Ovary (tissue), 7 donors: ENCODE measurements at regions not wholly inside any gene's neighbourhood (a gene's known extent, or its start where the extent isn't known, plus 50 kb on each side); places are given as distances from the start of the nearest gene placed in this dataset.

ENCODE experiments used
- DNase-seq, 5 donors: peaks; one replicate each; pipeline ENCODE4 v3.0.0-alpha.2; 2019 to 2020
- H3K27ac ChIP-seq, 2 donors: fragments of 200-600 bp; one replicate each; pipeline versions ENCODE4 v1.5.1 to v1.8.0; 2019 to 2022
- H3K27me3 ChIP-seq: fragments of 200-600 bp; one replicate; pipeline ENCODE4 v1.8.0; 2022
- H3K36me3 ChIP-seq: fragments of 200-600 bp; sonication (generic); one replicate; pipeline ENCODE4 v1.5.1; 2019
- H3K4me1 ChIP-seq: one replicate; pipeline ENCODE4 v1.8.1; 2013; ENCODE audit warnings: mild to moderate bottlenecking, moderate library complexity; ENCODE audit not compliant: insufficient read depth
- H3K4me3 ChIP-seq: fragments of 200-600 bp; sonication (generic); one replicate; pipeline ENCODE4 v1.5.1; 2017
- H3K9me3 ChIP-seq, 2 donors: fragments of 200-600 bp in 1 of 2; sonication (generic) in 1 of 2; one replicate each; pipeline versions ENCODE4 v1.5.1 to v1.8.1; 2013 to 2019; ENCODE audit warnings: mild to moderate bottlenecking in 1 of 2, moderate library complexity in 1 of 2
- EP300 ChIP-seq: sonication (generic); formaldehyde crosslinking; IDR thresholded peaks from one replicate; pipeline ENCODE4 v1.6.1; 2017; ENCODE audit warnings: antibody characterized with exemption
- POLR2A ChIP-seq: fragments of 450-650 bp; IDR thresholded peaks from one replicate; pipeline ENCODE4 v1.6.1; 2017; ENCODE audit warnings: antibody characterized with exemption, mild to moderate bottlenecking, moderate library complexity
- WGBS, 3 donors: extraction: QIAGEN DNeasy Blood & Tissue Kit in 1 of 3; methylation state at CpG; one replicate each; pipeline versions ENCODE4 v1.1.5 to v1.1.7; 2013 to 2017; 5-methylcytosine and 5-hydroxymethylcytosine counted together
- intact Hi-C, 4 donors: fragments of 100-400 bp; cut with DNase I; formaldehyde crosslinking; loops; one replicate each; pipeline versions ENCODE4 v1.11.0 to v1.15.1; 2022 to 2023
- TF ChIP-seq, protein P1 (sequence below), 3 donors: fragments of 450-650 bp in 2 of 3; fragments of 200-600 bp in 1 of 3; IDR thresholded peaks; one replicate each; pipeline versions ENCODE4 v1.5.1 to v1.8.0; 2016 to 2022; ENCODE audit warnings: antibody characterized with exemption in 3 of 3, mild to moderate bottlenecking in 1 of 3
- donor health status: DM: no; HTN: no; CAD: no; lungs with moderate emphysema.
- donor health status: DM: no; HTN: no; CAD: no.
- donor health status: Bipolar disorder and iron deficiency.
- donor health status: DM: no; HTN: no; CAD: no.
- donor health status: DM: yes; HTN: yes; CAD: no.

DNA sequence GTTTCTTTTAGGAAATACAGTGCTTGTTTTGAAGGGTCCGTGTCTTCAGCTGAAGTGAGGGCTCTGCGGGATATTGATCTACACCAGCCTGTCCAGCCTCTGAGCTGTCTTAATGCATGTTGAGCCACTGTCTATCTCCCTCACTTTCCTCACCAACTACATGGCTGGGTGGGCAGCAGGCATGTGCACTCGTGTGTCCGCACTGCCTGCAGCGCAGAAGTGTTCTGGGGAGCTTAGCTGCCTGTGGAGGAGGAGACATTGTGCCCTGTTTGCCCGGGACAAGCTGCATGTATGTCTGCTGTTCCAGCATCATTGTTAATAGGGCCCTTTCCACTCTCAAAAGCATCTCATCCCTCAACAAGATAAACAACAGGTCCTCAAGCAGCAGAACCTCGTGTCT, 133.1 kb upstream of the EEPD1 start:
- Histone ChIP-seq H3K4me3 (no peak overlapping the region), H3K9me3 (no peaks in the 10 kb centered on the region), H3K27ac (no peak overlapping the region), H3K27me3 (no peaks in the 10 kb centered on the region), H3K36me3 (no peaks in the 10 kb centered on the region), H3K4me1 (no peaks in the 10 kb centered on the region)
- WGBS, 3 donors: 87 to 90% (median 89%) methylated on average over 7 of the region's 7 CpGs
- intact Hi-C loops: no loop called here
- DNase-seq: no peak
- TF ChIP-seq, protein P1, sequence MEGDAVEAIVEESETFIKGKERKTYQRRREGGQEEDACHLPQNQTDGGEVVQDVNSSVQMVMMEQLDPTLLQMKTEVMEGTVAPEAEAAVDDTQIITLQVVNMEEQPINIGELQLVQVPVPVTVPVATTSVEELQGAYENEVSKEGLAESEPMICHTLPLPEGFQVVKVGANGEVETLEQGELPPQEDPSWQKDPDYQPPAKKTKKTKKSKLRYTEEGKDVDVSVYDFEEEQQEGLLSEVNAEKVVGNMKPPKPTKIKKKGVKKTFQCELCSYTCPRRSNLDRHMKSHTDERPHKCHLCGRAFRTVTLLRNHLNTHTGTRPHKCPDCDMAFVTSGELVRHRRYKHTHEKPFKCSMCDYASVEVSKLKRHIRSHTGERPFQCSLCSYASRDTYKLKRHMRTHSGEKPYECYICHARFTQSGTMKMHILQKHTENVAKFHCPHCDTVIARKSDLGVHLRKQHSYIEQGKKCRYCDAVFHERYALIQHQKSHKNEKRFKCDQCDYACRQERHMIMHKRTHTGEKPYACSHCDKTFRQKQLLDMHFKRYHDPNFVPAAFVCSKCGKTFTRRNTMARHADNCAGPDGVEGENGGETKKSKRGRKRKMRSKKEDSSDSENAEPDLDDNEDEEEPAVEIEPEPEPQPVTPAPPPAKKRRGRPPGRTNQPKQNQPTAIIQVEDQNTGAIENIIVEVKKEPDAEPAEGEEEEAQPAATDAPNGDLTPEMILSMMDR (IDR thresholded peaks at IDR 0.05): no peak
- TF ChIP-seq EP300: no peak
- no peak for TF ChIP-seq POLR2A

DNA sequence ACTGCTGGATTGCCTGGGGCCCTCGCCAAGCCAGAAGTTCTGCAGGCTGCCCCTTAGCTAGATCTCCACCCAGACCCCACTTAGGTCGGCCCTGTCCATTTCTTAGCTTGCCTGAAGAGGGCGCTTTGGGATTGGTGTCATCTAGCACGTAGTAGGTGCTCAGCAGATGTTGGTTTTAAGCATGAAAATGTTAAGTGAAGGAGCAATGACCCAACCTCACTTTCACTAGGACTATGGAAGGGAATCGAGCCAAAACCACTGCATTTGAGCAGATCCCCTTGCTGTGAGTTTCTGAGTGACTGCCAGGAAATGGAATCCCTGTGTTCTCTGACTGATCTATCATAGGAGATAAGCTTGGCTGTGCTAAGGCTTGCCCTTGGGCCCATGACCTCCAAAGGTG, 131.7 kb upstream of the EEPD1 start:
- no peak for TF ChIP-seq EP300
- TF ChIP-seq POLR2A: no peak
- TF ChIP-seq, protein P1 (IDR thresholded peaks at IDR 0.05): no peak
- Histone ChIP-seq H3K4me3 (no peak overlapping the region), H3K27me3 (no peaks in the 10 kb centered on the region), H3K4me1 (no peaks in the 10 kb centered on the region), H3K9me3 (no peaks in the 10 kb centered on the region), H3K27ac (no peak overlapping the region), H3K36me3 (no peaks in the 10 kb centered on the region)
- no peak for DNase-seq
- intact Hi-C loops: no loop called here
- 69 to 74% (median 73%) methylated on average over 5 of the region's 5 CpGs for WGBS, 3 donors

DNA sequence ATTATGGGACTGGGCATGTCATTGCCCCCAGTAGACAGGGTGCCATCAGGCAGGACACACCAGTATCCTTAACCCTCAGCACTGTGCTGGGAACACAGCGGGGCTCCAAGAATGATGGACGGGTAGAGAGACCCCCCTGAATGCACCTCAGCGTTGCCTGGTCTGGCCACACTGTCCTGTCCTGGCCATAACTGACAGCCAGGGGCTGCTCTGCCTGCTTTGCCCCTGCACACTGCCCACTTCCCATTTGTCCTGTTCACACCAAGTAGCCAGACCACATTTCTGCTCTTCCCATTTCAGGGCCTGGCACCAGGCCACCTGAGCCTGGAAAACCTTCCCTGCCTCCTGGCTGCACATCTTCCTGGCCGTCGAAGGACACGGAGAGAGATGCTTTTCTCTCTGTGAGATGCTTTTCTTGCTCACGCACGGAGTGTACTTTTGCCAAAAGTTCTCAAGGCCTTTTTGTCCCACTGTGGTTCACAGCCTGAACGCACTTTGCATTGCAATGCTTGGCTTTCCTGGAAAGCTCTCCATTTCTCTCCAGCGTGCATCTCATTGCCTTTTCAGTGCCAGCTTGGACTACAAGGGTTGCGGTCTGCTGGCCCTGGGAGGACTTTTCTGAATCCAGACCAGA, 131.0 kb upstream of the EEPD1 start:
- DNase-seq: peak in 4 of 5 donors; percentile 12 to 79 (median 48)
- TF ChIP-seq POLR2A (no peak), EP300 (no peak)
- TF ChIP-seq, protein P1 (IDR thresholded peaks at IDR 0.05): no peak
- H3K36me3 ChIP-seq: no peaks in the 10 kb centered on the region
- no peaks in the 10 kb centered on the region for H3K4me1 ChIP-seq
- no peaks in the 10 kb centered on the region for H3K9me3 ChIP-seq
- no peak overlapping the region for H3K27ac ChIP-seq
- 24 to 31% (median 25%) methylated on average over 11 of the region's 11 CpGs for WGBS, 3 donors
- intact Hi-C loops: no loop called here
- no peaks in the 10 kb centered on the region for H3K27me3 ChIP-seq
- no peak overlapping the region for H3K4me3 ChIP-seq

DNA sequence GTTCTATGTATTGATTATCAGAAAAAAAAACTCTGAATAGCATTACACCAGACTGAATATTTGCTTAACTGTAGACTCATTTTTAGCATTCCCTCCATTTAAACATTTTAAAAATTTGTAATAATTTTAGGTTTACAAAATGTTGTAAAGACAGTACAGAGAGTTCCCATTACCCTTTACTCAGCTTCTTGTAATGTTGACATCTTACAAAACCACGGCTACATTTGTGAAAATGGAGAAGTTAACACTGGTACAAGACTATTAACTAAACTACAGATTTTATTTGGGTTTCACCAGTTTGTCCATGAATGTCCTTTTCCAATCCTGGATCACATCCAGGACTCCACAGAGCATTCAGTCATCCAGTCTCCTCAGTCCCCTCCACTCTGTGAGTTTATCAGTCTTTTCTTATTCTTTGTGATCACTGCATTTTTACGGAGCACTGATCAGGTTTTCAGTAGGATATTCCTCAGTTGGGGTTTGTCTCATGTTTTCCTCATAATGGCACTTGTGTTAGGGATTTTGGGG, 130.0 kb upstream of the EEPD1 start:
- no peaks in the 10 kb centered on the region for H3K27me3 ChIP-seq
- no peak overlapping the region for H3K27ac ChIP-seq
- 75 to 85% (median 81%) methylated on average over 2 of the region's 2 CpGs for WGBS, 3 donors
- intact Hi-C loops: no loop called here
- DNase-seq: no peak
- no peak overlapping the region for H3K4me3 ChIP-seq
- TF ChIP-seq EP300 (no peak), POLR2A (no peak)
- TF ChIP-seq, protein P1 (IDR thresholded peaks at IDR 0.05): no peak
- no peaks in the 10 kb centered on the region for H3K9me3 ChIP-seq
- no peaks in the 10 kb centered on the region for H3K4me1 ChIP-seq
- H3K36me3 ChIP-seq: no peaks in the 10 kb centered on the region
